Upper lobe of left lung (tissue), 6 donors: ENCODE measurements at regions not wholly inside any gene's neighbourhood (a gene's known extent, or its start where the extent isn't known, plus 50 kb on each side); places are given as distances from the start of the nearest gene placed in this dataset.

Experiments used
- ATAC-seq, 2 donors: fragments of 200-7000 bp; cut with Tn5 transposase; one replicate each; pipeline ENCODE4 v1.9.1; 2022; ENCODE audit warnings: mild to moderate bottlenecking in 2 of 2, moderate library complexity in 2 of 2; ENCODE audit not compliant: low FRiP score in 2 of 2
- DNase-seq, 2 donors: peaks; one replicate each; pipeline ENCODE4 v3.0.0-alpha.2; 2019 to 2020
- H3K27ac ChIP-seq, 4 donors: fragments of 200-600 bp; sonication (generic); one replicate each; pipeline ENCODE4 v1.5.1; 2016 to 2019
- H3K27me3 ChIP-seq, 4 donors: fragments of 200-600 bp; sonication (generic); one replicate each; pipeline ENCODE4 v1.5.1; 2017 to 2019
- H3K36me3 ChIP-seq, 4 donors: fragments of 200-600 bp; sonication (generic); one replicate each; pipeline ENCODE4 v1.5.1; 2016 to 2019
- H3K4me1 ChIP-seq, 4 donors: fragments of 200-600 bp; sonication (generic); one replicate each; pipeline ENCODE4 v1.5.1; 2018 to 2019
- H3K4me3 ChIP-seq, 4 donors: fragments of 200-600 bp; sonication (generic); one replicate each; pipeline ENCODE4 v1.5.1; 2017 to 2019; ENCODE audit warnings: mild to moderate bottlenecking in 2 of 4, moderate library complexity in 1 of 4
- H3K9me3 ChIP-seq, 4 donors: fragments of 200-600 bp; sonication (generic); one replicate each; pipeline ENCODE4 v1.5.1; 2018 to 2019
- CTCF ChIP-seq, 6 experiments: fragments of 450-650 bp in 4 of 6; fragments of 200-600 bp in 2 of 6; sonication (generic) in 2 of 6; IDR thresholded peaks; one replicate each; pipeline ENCODE4 v1.5.1; 2016 to 2019; ENCODE audit warnings: antibody characterized with exemption in 6 of 6
- EP300 ChIP-seq, 4 donors: sonication (generic); formaldehyde crosslinking; IDR thresholded peaks; one replicate each; pipeline ENCODE4 v1.5.1; 2017; ENCODE audit warnings: antibody characterized with exemption in 4 of 4, control low read depth in 2 of 4
- POLR2A ChIP-seq, 4 donors: fragments of 450-650 bp; IDR thresholded peaks; one replicate each; pipeline ENCODE4 v1.5.1; 2016 to 2017; ENCODE audit warnings: antibody characterized with exemption in 4 of 4, mild to moderate bottlenecking in 2 of 4
- POLR2AphosphoS5 ChIP-seq, 2 donors: sonication (generic); formaldehyde crosslinking; IDR thresholded peaks; one replicate each; pipeline ENCODE4 v1.5.1; 2017; ENCODE audit warnings: antibody characterized with exemption in 2 of 2
- WGBS, 2 donors: methylation state at CpG; one replicate each; pipeline ENCODE4 v1.1.5; 2017 to 2018; 5-methylcytosine and 5-hydroxymethylcytosine counted together
- donor health status: DM: no; HTN: no; CAD: no; lungs with moderate emphysema.
- donor health status: DM: no; HTN: yes; CAD: no; lungs with severe emphysema.

GRCh38 chr1:13916530-13916929 lies 216.5 kb downstream of the PRDM2 start:
- DNase-seq (no peak), ATAC-seq (no peak)
- Histone ChIP-seq H3K4me3 (no peak overlapping the region), H3K27me3 (no peaks in the 10 kb centered on the region), H3K27ac (no peak overlapping the region), H3K4me1 (peaks cover 0 to 11% (median 5%) of the 10 kb centered on the region in 4 donors), H3K9me3 (no peaks in the 10 kb centered on the region), H3K36me3 (no peaks in the 10 kb centered on the region)
- TF ChIP-seq POLR2A (IDR thresholded peaks at IDR 0.05) (no peak), CTCF (IDR thresholded peaks at IDR 0.05) (no peak), POLR2AphosphoS5 (IDR thresholded peaks at IDR 0.05) (no peak), EP300 (IDR thresholded peaks at IDR 0.05) (no peak)
- WGBS, 2 donors: 54 to 83% methylated on average over 3 of the region's 3 CpGs

GRCh38 chr1:13917607-13918006 lies 217.6 kb downstream of the PRDM2 start:
- TF ChIP-seq CTCF (IDR thresholded peaks at IDR 0.05) (no peak), POLR2A (IDR thresholded peaks at IDR 0.05) (no peak), POLR2AphosphoS5 (IDR thresholded peaks at IDR 0.05) (no peak), EP300 (IDR thresholded peaks at IDR 0.05) (no peak)
- 58 to 67% methylated on average over 2 of the region's 2 CpGs for WGBS, 2 donors
- H3K4me3 ChIP-seq: no peak overlapping the region
- no peaks in the 10 kb centered on the region for H3K9me3 ChIP-seq
- H3K36me3 ChIP-seq: no peaks in the 10 kb centered on the region
- no peak for DNase-seq
- ATAC-seq: no peak
- peaks cover 0 to 11% (median 3%) of the 10 kb centered on the region in 4 donors for H3K4me1 ChIP-seq
- H3K27me3 ChIP-seq: no peaks in the 10 kb centered on the region
- H3K27ac ChIP-seq: no peak overlapping the region

DNA sequence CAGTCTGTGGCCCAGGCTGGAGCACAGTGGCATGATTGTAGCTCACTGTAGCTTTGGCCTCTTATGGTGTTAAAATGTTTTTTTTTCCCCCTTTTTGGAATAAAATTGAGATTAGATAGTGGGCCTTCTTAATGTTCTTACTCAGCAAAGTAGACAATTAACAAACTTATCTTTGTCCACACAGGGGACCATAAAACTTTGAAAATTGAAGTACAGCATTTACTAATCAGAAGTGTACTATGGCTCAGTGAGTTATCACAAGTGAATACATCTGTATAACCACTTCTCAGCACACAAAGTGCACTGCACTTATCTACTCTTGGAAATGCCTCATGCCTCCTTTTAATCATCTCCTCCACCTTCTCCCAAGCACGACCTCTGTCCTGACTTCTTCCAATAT lies 218.9 kb downstream of the PRDM2 start:
- DNase-seq: no peak
- no peaks in the 10 kb centered on the region for H3K36me3 ChIP-seq
- H3K27me3 ChIP-seq: no peaks in the 10 kb centered on the region
- ATAC-seq: no peak
- H3K4me1 ChIP-seq: no peaks in the 10 kb centered on the region
- H3K4me3 ChIP-seq: no peak overlapping the region
- H3K27ac ChIP-seq: no peak overlapping the region
- H3K9me3 ChIP-seq: no peaks in the 10 kb centered on the region
- TF ChIP-seq EP300 (IDR thresholded peaks at IDR 0.05) (no peak), CTCF (IDR thresholded peaks at IDR 0.05) (no peak), POLR2A (IDR thresholded peaks at IDR 0.05) (no peak), POLR2AphosphoS5 (IDR thresholded peaks at IDR 0.05) (no peak)
- 73 to 76% methylated on average over 1 of the region's 1 CpG for WGBS, 2 donors

- no peak for TF ChIP-seq EP300 (IDR thresholded peaks at IDR 0.05)
- no peak for TF ChIP-seq CTCF (IDR thresholded peaks at IDR 0.05)
- TF ChIP-seq POLR2AphosphoS5 (IDR thresholded peaks at IDR 0.05): no peak
- no peak for TF ChIP-seq POLR2A (IDR thresholded peaks at IDR 0.05)
- no peak overlapping the region for H3K27ac ChIP-seq
- H3K4me3 ChIP-seq: no peak overlapping the region
- H3K36me3 ChIP-seq: no peaks in the 10 kb centered on the region
- H3K9me3 ChIP-seq: no peaks in the 10 kb centered on the region
- no peak for DNase-seq
- no peaks in the 10 kb centered on the region for H3K27me3 ChIP-seq
- H3K4me1 ChIP-seq: no peaks in the 10 kb centered on the region
- ATAC-seq: no peak
- 67 to 79% methylated on average over 1 of the region's 1 CpG for WGBS, 2 donors
Measured at GRCh38 chr1:13921190-13921589, 221.2 kb downstream of the PRDM2 start.

DNA sequence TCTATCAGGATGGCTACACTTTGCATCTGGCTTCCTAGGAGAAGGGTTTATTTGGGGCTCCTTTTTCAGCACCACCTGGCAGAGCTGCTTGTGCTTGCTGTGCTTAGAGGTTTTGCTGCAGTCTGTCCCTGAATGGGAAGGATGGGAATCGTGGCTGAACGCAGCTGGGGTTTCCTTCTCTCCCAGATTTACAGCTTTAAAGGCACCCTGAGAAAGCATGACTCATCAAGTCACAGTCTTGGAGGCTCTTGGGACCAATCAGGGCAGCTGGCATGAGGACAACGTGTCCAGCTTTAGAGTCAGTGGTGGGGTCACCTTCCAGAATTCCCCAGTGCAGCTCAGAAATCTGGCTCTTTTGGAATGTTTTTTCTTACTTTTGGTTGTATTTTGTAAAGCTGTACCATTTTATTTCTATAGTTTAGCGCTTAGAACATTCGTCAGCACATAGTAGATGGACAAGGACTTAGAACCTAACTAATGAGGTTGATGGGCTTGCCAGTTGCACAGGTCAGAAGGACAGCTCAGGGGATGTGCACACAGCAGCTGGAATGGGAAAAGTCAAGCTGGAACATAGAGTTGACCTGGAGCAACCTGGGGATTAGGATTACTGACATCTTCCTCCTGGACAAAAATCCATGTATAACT lies 222.6 kb downstream of the PRDM2 start:
- H3K36me3 ChIP-seq: no peaks in the 10 kb centered on the region
- no peak for ATAC-seq
- 71 to 80% methylated on average over 5 of the region's 5 CpGs for WGBS, 2 donors
- no peak for DNase-seq
- H3K9me3 ChIP-seq: no peaks in the 10 kb centered on the region
- no peak overlapping the region for H3K27ac ChIP-seq
- no peaks in the 10 kb centered on the region for H3K4me1 ChIP-seq
- no peaks in the 10 kb centered on the region for H3K27me3 ChIP-seq
- no peak for TF ChIP-seq EP300 (IDR thresholded peaks at IDR 0.05)
- no peak overlapping the region for H3K4me3 ChIP-seq
